Type B pancreatic cell (in vitro differentiated cells): ENCODE measurements at regions not wholly inside any gene's neighbourhood (a gene's known extent, or its start where the extent isn't known, plus 50 kb on each side); places are given as distances from the start of the nearest gene placed in this dataset.
A peak's percentile ranks its signal among the peaks of the same experiment; 100 is the strongest.

Experiments used
- DNase-seq: peaks from one replicate; pipeline ENCODE4 v3.0.0; 2021; ENCODE audit warnings: mixed read lengths; ENCODE audit not compliant: unreplicated experiment; ENCODE audit errors: extremely low spot score
- H3K27ac Mint-ChIP-seq: 2 replicates; pipeline ENCODE4 v1.8.0; 2021; ENCODE audit warnings: mild to moderate bottlenecking, mixed read lengths
- H3K27me3 Mint-ChIP-seq: 2 replicates; pipeline ENCODE4 v1.8.0; 2021; ENCODE audit warnings: mixed read lengths
- H3K36me3 Mint-ChIP-seq: 2 replicates; pipeline ENCODE4 v1.8.0; 2021; ENCODE audit warnings: mixed read lengths
- H3K4me1 Mint-ChIP-seq: one replicate; pipeline ENCODE4 v1.8.0; 2021; ENCODE audit warnings: mixed read lengths; ENCODE audit not compliant: unreplicated experiment
- H3K4me3 Mint-ChIP-seq: 2 replicates; pipeline ENCODE4 v1.8.0; 2021; ENCODE audit warnings: mild to moderate bottlenecking, mixed read lengths
- H3K9me3 Mint-ChIP-seq: 2 replicates; pipeline ENCODE4 v1.8.0; 2021; ENCODE audit warnings: mixed read lengths
- TF ChIP-seq, protein P1 (sequence below): fragments of 200-600 bp; sonication (generic); conservative IDR thresholded peaks from 2 replicates; pipeline ENCODE4 v1.5.0; 2021; ENCODE audit warnings: antibody characterized with exemption, mild to moderate bottlenecking

DNA sequence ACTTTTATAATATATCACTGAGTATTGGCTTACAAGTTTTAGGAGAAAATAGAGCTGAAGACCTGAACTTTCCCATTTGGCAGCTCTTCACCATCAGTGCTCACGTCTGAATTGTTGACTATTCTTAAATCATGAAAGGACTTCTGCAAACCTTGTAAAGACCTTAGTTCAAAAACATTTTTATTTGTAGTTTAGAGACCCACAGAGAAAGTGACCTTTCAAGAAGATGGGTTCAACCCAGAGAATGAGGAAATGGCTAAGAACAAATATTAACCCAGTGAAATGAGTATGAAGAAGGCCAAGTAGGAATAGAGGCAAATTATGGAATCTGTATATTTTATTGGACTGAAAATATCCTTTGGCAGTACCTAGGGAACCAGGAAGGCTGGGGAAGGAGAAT is 1151.1 kb downstream of the GATA3 start:
- TF ChIP-seq, protein P1, sequence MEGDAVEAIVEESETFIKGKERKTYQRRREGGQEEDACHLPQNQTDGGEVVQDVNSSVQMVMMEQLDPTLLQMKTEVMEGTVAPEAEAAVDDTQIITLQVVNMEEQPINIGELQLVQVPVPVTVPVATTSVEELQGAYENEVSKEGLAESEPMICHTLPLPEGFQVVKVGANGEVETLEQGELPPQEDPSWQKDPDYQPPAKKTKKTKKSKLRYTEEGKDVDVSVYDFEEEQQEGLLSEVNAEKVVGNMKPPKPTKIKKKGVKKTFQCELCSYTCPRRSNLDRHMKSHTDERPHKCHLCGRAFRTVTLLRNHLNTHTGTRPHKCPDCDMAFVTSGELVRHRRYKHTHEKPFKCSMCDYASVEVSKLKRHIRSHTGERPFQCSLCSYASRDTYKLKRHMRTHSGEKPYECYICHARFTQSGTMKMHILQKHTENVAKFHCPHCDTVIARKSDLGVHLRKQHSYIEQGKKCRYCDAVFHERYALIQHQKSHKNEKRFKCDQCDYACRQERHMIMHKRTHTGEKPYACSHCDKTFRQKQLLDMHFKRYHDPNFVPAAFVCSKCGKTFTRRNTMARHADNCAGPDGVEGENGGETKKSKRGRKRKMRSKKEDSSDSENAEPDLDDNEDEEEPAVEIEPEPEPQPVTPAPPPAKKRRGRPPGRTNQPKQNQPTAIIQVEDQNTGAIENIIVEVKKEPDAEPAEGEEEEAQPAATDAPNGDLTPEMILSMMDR = no peak
- H3K27ac Mint-ChIP-seq = no peak overlapping the region
- H3K4me1 Mint-ChIP-seq = peaks cover 7% of the 10 kb centered on the region
- peaks cover 3% of the 10 kb centered on the region for H3K27me3 Mint-ChIP-seq
- H3K4me3 Mint-ChIP-seq = no peak overlapping the region
- no peak for DNase-seq
- no peaks in the 10 kb centered on the region for H3K36me3 Mint-ChIP-seq
- no peaks in the 10 kb centered on the region for H3K9me3 Mint-ChIP-seq

DNA sequence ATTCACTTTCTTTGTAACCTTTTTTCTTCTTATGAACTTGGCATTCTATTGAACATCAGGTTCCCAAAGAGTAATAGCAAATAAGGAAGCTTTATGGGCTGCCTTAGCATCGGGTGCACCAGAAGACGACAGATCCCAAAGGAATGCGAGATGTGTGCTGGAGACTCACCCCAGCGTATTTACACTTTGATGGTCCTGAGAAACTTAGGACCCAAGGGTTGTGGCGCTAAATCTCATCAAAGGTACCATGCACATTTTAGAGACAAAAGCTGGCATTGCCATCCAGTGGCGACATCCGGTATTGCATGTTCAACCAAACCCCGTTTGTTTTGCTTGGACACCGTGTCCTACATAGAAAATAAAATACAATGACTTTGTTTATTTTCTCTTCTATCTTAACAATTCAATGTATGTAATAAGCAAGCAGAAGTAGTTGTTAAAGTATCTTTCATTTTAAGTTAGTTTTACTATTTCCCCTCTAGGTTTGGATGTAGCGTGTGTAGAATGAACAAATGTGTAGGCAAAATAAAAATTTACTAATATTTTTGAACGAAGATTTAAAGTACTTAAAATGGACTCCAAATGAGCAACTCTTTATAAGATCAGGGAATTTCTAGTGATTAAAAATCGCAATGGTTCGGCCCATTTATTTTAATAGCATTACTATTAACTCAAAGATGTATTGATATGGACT is 1154.8 kb downstream of the GATA3 start:
- TF ChIP-seq, protein P1 = peak; percentile 90
- no peak overlapping the region for H3K27ac Mint-ChIP-seq
- peaks cover 7% of the 10 kb centered on the region for H3K27me3 Mint-ChIP-seq
- peak; percentile 74 for DNase-seq
- H3K4me1 Mint-ChIP-seq = peaks cover 7% of the 10 kb centered on the region
- H3K36me3 Mint-ChIP-seq = no peaks in the 10 kb centered on the region
- no peaks in the 10 kb centered on the region for H3K9me3 Mint-ChIP-seq
- no peak overlapping the region for H3K4me3 Mint-ChIP-seq

DNA sequence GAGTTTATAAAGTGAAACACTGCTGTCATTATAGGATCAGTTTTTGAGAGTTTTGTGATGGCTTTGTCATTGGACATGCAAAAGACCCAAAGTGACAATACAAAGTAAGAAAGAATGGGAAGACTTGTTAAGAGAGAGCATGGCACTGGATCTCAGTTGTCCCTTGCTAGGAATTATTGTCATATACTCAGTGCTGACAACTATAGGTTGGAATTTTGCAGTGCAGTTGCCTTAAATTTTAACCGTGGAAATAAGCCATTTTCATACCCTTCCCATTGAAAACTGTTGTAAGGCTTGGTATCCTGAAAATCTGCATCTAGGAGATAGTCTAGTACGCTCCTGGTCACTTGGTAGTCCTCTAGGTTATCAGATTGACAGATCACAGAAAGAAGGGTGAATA is 1156.7 kb downstream of the GATA3 start:
- H3K9me3 Mint-ChIP-seq = no peaks in the 10 kb centered on the region
- H3K36me3 Mint-ChIP-seq = no peaks in the 10 kb centered on the region
- no peak overlapping the region for H3K4me3 Mint-ChIP-seq
- H3K27me3 Mint-ChIP-seq = peaks cover 11% of the 10 kb centered on the region
- no peak for DNase-seq
- H3K27ac Mint-ChIP-seq = no peak overlapping the region
- TF ChIP-seq, protein P1 = peak; percentile 60
- peaks cover 7% of the 10 kb centered on the region for H3K4me1 Mint-ChIP-seq

DNA sequence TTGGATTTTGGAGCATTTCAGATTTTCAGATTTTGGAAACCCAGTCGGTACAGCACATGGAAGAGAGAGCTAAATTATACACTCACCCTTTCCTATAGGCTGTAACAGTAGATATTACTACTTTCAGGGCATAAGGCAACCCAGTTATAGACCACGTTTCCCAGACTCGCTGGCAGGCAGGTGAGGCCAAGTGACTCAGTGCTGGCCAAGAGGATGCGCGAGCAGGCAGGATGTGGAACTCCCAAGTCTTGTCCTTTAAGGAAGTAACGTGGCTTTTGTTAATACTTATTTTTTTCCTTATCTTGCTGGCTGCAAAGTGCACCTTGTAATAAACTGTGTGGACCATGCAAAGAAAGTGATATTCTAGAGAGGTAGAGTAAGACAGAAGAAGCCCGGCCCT is 1160.1 kb downstream of the GATA3 start:
- Mint-ChIP-seq H3K4me1 (no peaks in the 10 kb centered on the region), H3K4me3 (no peak overlapping the region), H3K9me3 (no peaks in the 10 kb centered on the region), H3K27ac (no peak overlapping the region), H3K36me3 (no peaks in the 10 kb centered on the region), H3K27me3 (peaks cover 12% of the 10 kb centered on the region)
- no peak for DNase-seq
- TF ChIP-seq, protein P1 = no peak

DNA sequence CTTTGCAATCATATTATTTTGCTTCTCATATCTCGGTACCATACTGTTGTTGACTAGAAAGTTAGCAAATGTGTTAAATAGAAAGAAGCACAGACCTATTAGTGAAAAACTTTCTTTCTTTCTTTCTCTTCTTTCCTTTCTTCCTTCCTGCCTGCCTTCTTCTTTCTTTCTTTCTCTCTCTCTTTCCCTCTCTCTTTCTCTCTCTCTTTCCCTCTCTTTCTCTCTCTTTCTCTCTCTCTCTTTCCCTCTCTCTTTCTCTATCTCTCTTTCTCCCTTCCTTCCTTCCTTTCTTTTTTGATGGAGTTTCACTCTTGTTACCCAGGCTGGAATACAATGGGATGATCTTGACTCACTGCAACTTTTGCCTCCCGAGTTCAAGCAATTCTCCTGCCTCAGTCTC is 1160.6 kb downstream of the GATA3 start:
- H3K27ac Mint-ChIP-seq = no peak overlapping the region
- no peak for DNase-seq
- TF ChIP-seq, protein P1 = no peak
- H3K4me3 Mint-ChIP-seq = no peak overlapping the region
- no peaks in the 10 kb centered on the region for H3K4me1 Mint-ChIP-seq
- no peaks in the 10 kb centered on the region for H3K9me3 Mint-ChIP-seq
- H3K27me3 Mint-ChIP-seq = peaks cover 14% of the 10 kb centered on the region
- no peaks in the 10 kb centered on the region for H3K36me3 Mint-ChIP-seq

DNA sequence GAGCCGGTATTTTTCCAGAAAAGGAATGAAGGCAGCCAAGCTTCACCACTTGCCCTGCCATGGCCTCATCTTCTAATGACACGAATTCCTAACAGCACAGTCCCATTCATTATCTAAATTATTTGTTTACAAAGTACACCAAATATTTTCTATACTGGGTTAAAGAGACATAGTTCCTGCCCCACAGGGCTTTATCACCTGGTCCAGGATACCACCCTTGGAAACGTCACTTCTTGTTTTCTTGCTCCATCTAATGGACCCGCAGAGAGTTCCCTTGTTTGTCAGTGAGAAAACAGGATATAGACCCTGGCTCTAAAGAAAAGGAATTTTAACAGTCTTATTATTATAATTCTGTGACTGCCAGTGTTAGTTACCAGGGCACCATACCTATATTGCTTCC is 1165.4 kb downstream of the GATA3 start:
- Mint-ChIP-seq H3K27me3 (peaks cover 12% of the 10 kb centered on the region), H3K4me1 (no peaks in the 10 kb centered on the region), H3K4me3 (no peak overlapping the region), H3K27ac (no peak overlapping the region), H3K9me3 (no peaks in the 10 kb centered on the region), H3K36me3 (no peaks in the 10 kb centered on the region)
- TF ChIP-seq, protein P1 = no peak
- DNase-seq = no peak
